T-cell (primary cell): ENCODE measurements at regions not wholly inside any gene's neighbourhood (a gene's known extent, or its start where the extent isn't known, plus 50 kb on each side); places are given as distances from the start of the nearest gene placed in this dataset.
A peak's percentile ranks its signal among the peaks of the same experiment; 100 is the strongest.

Experiments used
- ATAC-seq, 4 experiments: fragments of 200-7000 bp in 3 of 4; fragments of 150-1000 bp in 1 of 4; cut with Tn5 transposase; replicated peaks in 1 of 4; 1 replicate in 3 of 4; 2 replicates in 1 of 4; pipeline ENCODE4 v1.10.0; 2021; ENCODE audit warnings: moderate library complexity in 3 of 4, mild to moderate bottlenecking in 2 of 4, moderate number of reproducible peaks in 1 of 4
- CTCF ChIA-PET, 2 donors: fragments of 300-600 bp; sonication (Branson Sonifier 250); formaldehyde crosslinking; loops; one replicate each; lab custom pipeline; 2022; ENCODE audit warnings: antibody characterized with exemption in 2 of 2; lab: Charles Lee
- POLR2A ChIA-PET, 2 donors: fragments of 300-600 bp; sonication (Branson Sonifier 250); formaldehyde crosslinking; loops; one replicate each; lab custom pipeline; 2022; ENCODE audit warnings: antibody characterized with exemption in 2 of 2; lab: Charles Lee
- DNase-seq, 35 experiments: peaks; one replicate each; pipeline versions ENCODE4 v3.0.0 to v3.0.0-alpha.2; 2013 to 2023
- H3K27ac ChIP-seq: one replicate; pipeline ENCODE4 v1.5.1; 2013; ENCODE audit warnings: low read length
- H3K27me3 ChIP-seq, 2 experiments: replicated peaks in 1 of 2; 1 replicate in 1 of 2; 2 replicates in 1 of 2; pipeline versions ENCODE4 v1.6.1 to v1.7.0; 2013; ENCODE audit warnings: low read length in 1 of 2, mixed read lengths in 1 of 2; ENCODE audit not compliant: control insufficient read depth in 2 of 2, insufficient read depth in 2 of 2; ENCODE audit errors: extremely low read depth in 1 of 2
- H3K36me3 ChIP-seq, 2 donors: 1 replicate in 1 of 2; 2 replicates in 1 of 2; pipeline versions ENCODE4 v1.6.1 to v1.7.0; 2013; ENCODE audit warnings: low read length in 1 of 2; ENCODE audit not compliant: control insufficient read depth in 2 of 2, insufficient read depth in 1 of 2; ENCODE audit errors: extremely low read depth in 1 of 2
- H3K4me1 ChIP-seq, 2 experiments: 1 replicate in 1 of 2; 2 replicates in 1 of 2; pipeline versions ENCODE4 v1.6.1 to v1.7.0; 2013; ENCODE audit warnings: low read length in 2 of 2, mixed read lengths in 1 of 2; ENCODE audit not compliant: insufficient read depth in 2 of 2, control insufficient read depth in 1 of 2; ENCODE audit errors: extremely low read depth in 1 of 2
- H3K4me3 ChIP-seq, 2 donors: 1 replicate in 1 of 2; 2 replicates in 1 of 2; pipeline versions ENCODE4 v1.5.1 to v1.7.0; 2013; ENCODE audit warnings: mild to moderate bottlenecking in 2 of 2, low read length in 1 of 2, moderate library complexity in 1 of 2; ENCODE audit not compliant: control insufficient read depth in 1 of 2; ENCODE audit errors: extremely low read depth in 1 of 2
- H3K9me3 ChIP-seq: 2 replicates; pipeline ENCODE4 v1.7.0; 2013
- H3K27ac Mint-ChIP-seq, 2 donors: one replicate each; pipeline ENCODE4 v1.8.0; 2020 to 2021; ENCODE audit warnings: mild to moderate bottlenecking in 2 of 2, mixed read lengths in 2 of 2
- H3K27me3 Mint-ChIP-seq, 2 donors: one replicate each; pipeline ENCODE4 v1.8.0; 2021 to 2022; ENCODE audit warnings: mixed read lengths in 2 of 2
- H3K36me3 Mint-ChIP-seq: one replicate; pipeline ENCODE4 v1.8.0; 2021; ENCODE audit warnings: mixed read lengths
- H3K4me1 Mint-ChIP-seq, 3 donors: one replicate each; pipeline ENCODE4 v1.8.0; 2020 to 2022; ENCODE audit warnings: mixed read lengths in 3 of 3, mild to moderate bottlenecking in 1 of 3
- H3K4me3 Mint-ChIP-seq, 3 donors: one replicate each; pipeline ENCODE4 v1.8.0; 2020 to 2022; ENCODE audit warnings: mild to moderate bottlenecking in 3 of 3, mixed read lengths in 3 of 3, moderate library complexity in 3 of 3
- H3K9me3 Mint-ChIP-seq, 3 donors: one replicate each; pipeline ENCODE4 v1.8.0; 2020 to 2022; ENCODE audit warnings: mixed read lengths in 3 of 3
- WGBS: methylation state at CpG from one replicate; pipeline ENCODE4 v1.1.5; 2013; ENCODE audit warnings: missing lambda C conversion rate; ENCODE audit not compliant: insufficient coverage; 5-methylcytosine and 5-hydroxymethylcytosine counted together

DNA sequence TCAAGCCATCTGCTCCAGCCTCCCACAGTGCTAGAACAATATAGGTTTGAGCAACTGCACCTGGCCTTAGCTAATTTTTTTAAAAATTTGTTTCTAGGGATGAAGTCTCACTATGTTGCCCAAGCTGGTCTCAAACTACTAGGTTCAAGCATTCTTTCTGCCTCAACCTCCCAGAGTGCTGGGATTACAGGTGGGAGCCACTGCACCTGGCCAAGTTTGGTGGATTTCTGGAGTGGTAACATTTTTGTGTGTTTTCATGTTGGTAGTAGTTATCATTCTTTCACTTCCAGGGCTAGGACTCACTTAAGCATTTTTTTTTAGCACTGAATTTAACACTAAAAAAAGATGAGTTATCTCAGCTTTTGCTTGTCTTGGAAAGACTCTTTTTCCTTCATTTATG, 328.0 kb upstream of the RGS6 start:
- no peak overlapping the region for H3K4me3 Mint-ChIP-seq
- no peak for DNase-seq
- Histone ChIP-seq H3K9me3 (peaks cover 2% of the 10 kb centered on the region), H3K27ac (no peak overlapping the region), H3K36me3 (peaks cover 0 to 2% of the 10 kb centered on the region in 2 donors), H3K4me1 (peaks cover 6 to 11% of the 10 kb centered on the region in 2 experiments), H3K4me3 (no peak overlapping the region), H3K27me3 (no peaks in the 10 kb centered on the region)
- ATAC-seq, result no peak
- ChIA-PET CTCF (no interaction called here), POLR2A (interaction anchor here in 1 of 2 donors (0.7 kb wide), 1 partner anchor 32 kb away, joined by 4 read pairs; no protein-coding TSS in a partner anchor)
- H3K36me3 Mint-ChIP-seq, result peaks cover 63% of the 10 kb centered on the region
- H3K27me3 Mint-ChIP-seq, result no peaks in the 10 kb centered on the region
- peaks cover 13 to 34% (median 21%) of the 10 kb centered on the region in 3 donors for H3K9me3 Mint-ChIP-seq
- H3K27ac Mint-ChIP-seq, result no peak overlapping the region
- peaks cover 24 to 49% (median 40%) of the 10 kb centered on the region in 3 donors for H3K4me1 Mint-ChIP-seq

DNA sequence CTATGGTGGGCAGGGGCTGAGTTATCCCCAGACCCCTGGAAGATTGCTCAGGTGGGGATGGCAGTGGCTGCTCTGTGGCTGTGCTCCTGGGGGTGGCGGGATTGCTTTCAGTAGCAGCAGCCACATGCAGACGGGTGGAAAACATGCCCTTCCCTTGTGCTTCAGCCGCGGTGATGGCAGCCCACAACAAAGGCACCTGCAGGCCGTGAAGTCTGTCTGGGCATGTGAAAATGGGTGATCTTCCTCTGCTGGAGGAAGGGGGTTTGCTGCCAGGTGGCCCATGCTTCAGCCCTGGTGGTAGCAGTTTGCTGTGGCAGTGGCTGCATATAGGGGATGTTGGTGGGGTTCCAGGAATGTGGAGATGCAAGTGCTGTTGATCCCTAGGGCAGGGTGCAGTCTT, 326.2 kb upstream of the RGS6 start:
- CTCF ChIA-PET, result no interaction called here
- no peak overlapping the region for H3K27ac ChIP-seq
- peak in 3 of 35 experiments; percentile 8 to 9 (median 8) for DNase-seq
- 31% methylated on average over 4 of the region's 5 CpGs for WGBS
- ATAC-seq, result peak in 2 of 4 experiments; percentile 33 to 60
- Mint-ChIP-seq H3K4me1 (peaks cover 24 to 48% (median 37%) of the 10 kb centered on the region in 3 donors), H3K4me3 (peak overlapping the region in 1 of 3 donors; percentile 52), H3K27ac (no peak overlapping the region), H3K36me3 (peaks cover 46% of the 10 kb centered on the region), H3K9me3 (peaks cover 11 to 19% (median 13%) of the 10 kb centered on the region in 3 donors), H3K27me3 (no peaks in the 10 kb centered on the region)
- H3K4me1 ChIP-seq, result peaks cover 6 to 11% of the 10 kb centered on the region in 2 experiments
- POLR2A ChIA-PET, result no interaction called here
- no peaks in the 10 kb centered on the region for H3K36me3 ChIP-seq
- H3K4me3 ChIP-seq, result no peak overlapping the region
- no peaks in the 10 kb centered on the region for H3K27me3 ChIP-seq
- peaks cover 2% of the 10 kb centered on the region for H3K9me3 ChIP-seq

DNA sequence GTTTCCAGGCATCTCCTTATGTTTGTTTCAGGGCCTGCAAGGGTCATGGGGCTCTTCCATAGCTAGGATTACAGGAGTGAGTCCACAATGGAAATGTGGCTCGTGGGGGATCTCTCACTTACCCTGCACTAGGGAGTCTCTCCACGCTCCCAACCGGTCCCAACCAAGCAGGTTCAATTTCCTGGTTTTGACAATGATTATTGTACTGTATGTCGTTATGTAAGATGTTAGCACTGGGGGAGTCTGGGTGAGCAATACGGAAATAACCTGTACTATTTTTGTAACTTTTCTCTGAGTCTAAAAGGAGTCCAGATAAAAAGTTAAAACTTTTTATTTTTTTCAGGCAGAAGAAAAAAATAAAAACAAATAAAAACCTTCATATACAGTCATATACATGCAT, 325.7 kb upstream of the RGS6 start:
- ATAC-seq (no peak), DNase-seq (no peak)
- H3K27me3 Mint-ChIP-seq, result no peaks in the 10 kb centered on the region
- peaks cover 2% of the 10 kb centered on the region for H3K9me3 ChIP-seq
- peak overlapping the region in 1 of 3 donors; percentile 52 for H3K4me3 Mint-ChIP-seq
- no peak overlapping the region for H3K27ac ChIP-seq
- CTCF ChIA-PET, result no interaction called here
- H3K36me3 Mint-ChIP-seq, result peaks cover 43% of the 10 kb centered on the region
- no peaks in the 10 kb centered on the region for H3K36me3 ChIP-seq
- no CpG with 5 or more reads among the region's 5 CpGs for WGBS
- H3K4me1 ChIP-seq, result peaks cover 6 to 11% of the 10 kb centered on the region in 2 experiments
- H3K27me3 ChIP-seq, result no peaks in the 10 kb centered on the region
- POLR2A ChIA-PET, result no interaction called here
- no peak overlapping the region for H3K4me3 ChIP-seq
- no peak overlapping the region for H3K27ac Mint-ChIP-seq
- H3K4me1 Mint-ChIP-seq, result peaks cover 24 to 43% (median 37%) of the 10 kb centered on the region in 3 donors
- H3K9me3 Mint-ChIP-seq, result peaks cover 9 to 14% (median 12%) of the 10 kb centered on the region in 3 donors

DNA sequence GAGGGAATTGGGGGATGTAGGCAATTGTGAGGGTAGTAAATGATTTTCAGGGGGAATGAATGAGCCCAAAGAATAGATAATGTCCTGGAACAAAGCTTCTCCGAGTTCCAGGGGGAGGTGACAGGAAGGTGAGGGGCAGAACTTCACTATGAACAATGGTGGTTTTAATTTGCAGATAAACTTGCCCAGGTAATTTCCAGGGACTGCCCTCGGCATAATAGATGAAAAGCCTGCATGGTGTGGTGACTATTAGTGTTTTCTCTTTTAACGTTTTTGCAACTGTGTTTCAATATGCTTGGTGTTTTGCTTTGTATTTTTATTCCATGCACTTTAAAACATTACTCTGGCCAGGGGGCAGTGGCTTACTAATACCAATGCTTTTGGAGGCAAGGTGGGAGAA, 325.2 kb upstream of the RGS6 start:
- POLR2A ChIA-PET, result no interaction called here
- peaks cover 20 to 38% (median 32%) of the 10 kb centered on the region in 3 donors for H3K4me1 Mint-ChIP-seq

DNA sequence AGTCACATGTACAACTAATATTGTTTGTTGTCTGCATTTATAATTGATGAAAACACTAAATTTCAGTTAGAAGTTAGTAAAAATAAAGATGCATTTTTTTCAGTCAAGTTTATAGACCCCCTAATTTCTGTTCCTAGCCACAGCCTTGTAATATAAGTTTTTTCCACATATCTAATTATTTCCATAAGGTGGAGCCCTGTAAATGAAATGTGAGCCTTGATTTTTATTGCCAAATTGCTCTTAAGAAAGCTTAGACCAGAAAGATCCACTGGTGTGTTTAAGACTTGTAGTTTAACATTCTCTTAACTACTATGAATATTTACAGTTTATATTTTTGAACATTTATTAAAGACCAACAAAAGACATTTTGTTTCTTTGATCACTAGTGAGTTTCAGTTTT, 322.1 kb upstream of the RGS6 start:
- peaks cover 16 to 33% (median 32%) of the 10 kb centered on the region in 3 donors for H3K4me1 Mint-ChIP-seq
- DNase-seq, result no peak
- no peaks in the 10 kb centered on the region for H3K36me3 ChIP-seq
- ChIA-PET POLR2A (no interaction called here), CTCF (no interaction called here)
- ATAC-seq, result no peak
- no peak overlapping the region for H3K4me3 ChIP-seq
- H3K9me3 ChIP-seq, result no peaks in the 10 kb centered on the region
- H3K27me3 Mint-ChIP-seq, result no peaks in the 10 kb centered on the region
- peaks cover 6 to 11% of the 10 kb centered on the region in 2 experiments for H3K4me1 ChIP-seq
- H3K9me3 Mint-ChIP-seq, result peaks cover 4 to 6% (median 5%) of the 10 kb centered on the region in 3 donors
- no peaks in the 10 kb centered on the region for H3K27me3 ChIP-seq
- no peak overlapping the region for H3K27ac ChIP-seq
- no peak overlapping the region for H3K27ac Mint-ChIP-seq
- no peak overlapping the region for H3K4me3 Mint-ChIP-seq
- H3K36me3 Mint-ChIP-seq, result peaks cover 34% of the 10 kb centered on the region

More for the DNA sequence above, 325.2 kb upstream of the RGS6 start:
- no peak for DNase-seq
- Mint-ChIP-seq H3K9me3 (peaks cover 7 to 9% (median 9%) of the 10 kb centered on the region in 3 donors), H3K27ac (no peak overlapping the region), H3K27me3 (no peaks in the 10 kb centered on the region), H3K36me3 (peaks cover 40% of the 10 kb centered on the region), H3K4me3 (peak overlapping the region in 1 of 3 donors; percentile 52)
- CTCF ChIA-PET, result no interaction called here
- Histone ChIP-seq H3K4me3 (no peak overlapping the region), H3K36me3 (no peaks in the 10 kb centered on the region), H3K27ac (no peak overlapping the region), H3K27me3 (no peaks in the 10 kb centered on the region), H3K4me1 (peaks cover 6 to 11% of the 10 kb centered on the region in 2 experiments), H3K9me3 (peaks cover 2% of the 10 kb centered on the region)
- 67% methylated on average over 1 of the region's 3 CpGs for WGBS
- ATAC-seq, result no peak

DNA sequence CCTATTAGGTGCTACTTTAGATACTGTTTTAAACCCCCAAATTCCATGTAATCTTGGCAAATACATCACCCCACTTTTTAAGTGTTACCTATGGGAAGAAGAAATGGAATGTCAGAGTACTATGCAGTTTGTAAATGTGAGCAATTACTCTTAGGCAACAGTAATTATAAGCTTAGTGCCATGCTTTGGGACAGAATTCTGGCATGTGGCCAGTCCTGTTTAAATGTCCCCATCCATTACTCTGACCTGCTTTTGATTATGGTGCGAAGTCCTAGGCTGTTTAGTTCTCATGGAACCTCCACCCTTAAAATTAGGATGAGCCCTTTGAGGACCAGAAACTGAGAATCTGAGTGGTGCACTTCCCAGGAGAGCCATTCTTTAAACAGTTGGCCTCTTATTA, 321.4 kb upstream of the RGS6 start:
- DNase-seq (no peak), ATAC-seq (no peak)
- ChIA-PET POLR2A (no interaction called here), CTCF (no interaction called here)
- no CpG with 5 or more reads among the region's 1 CpG for WGBS
- no peak overlapping the region for H3K4me3 Mint-ChIP-seq
- no peak overlapping the region for H3K27ac Mint-ChIP-seq
- Histone ChIP-seq H3K4me3 (no peak overlapping the region), H3K27ac (no peak overlapping the region), H3K4me1 (peaks cover 3 to 8% of the 10 kb centered on the region in 2 experiments), H3K36me3 (no peaks in the 10 kb centered on the region), H3K9me3 (no peaks in the 10 kb centered on the region), H3K27me3 (no peaks in the 10 kb centered on the region)
- no peaks in the 10 kb centered on the region for H3K9me3 Mint-ChIP-seq
- H3K27me3 Mint-ChIP-seq, result no peaks in the 10 kb centered on the region
- peaks cover 14 to 27% (median 27%) of the 10 kb centered on the region in 3 donors for H3K4me1 Mint-ChIP-seq
- peaks cover 31% of the 10 kb centered on the region for H3K36me3 Mint-ChIP-seq
